ENCODE measurements at regions not wholly inside any gene's neighbourhood (a gene's known extent, or its start where the extent isn't known, plus 50 kb on each side); places are given as distances from the start of the nearest gene placed in this dataset.

DNA sequence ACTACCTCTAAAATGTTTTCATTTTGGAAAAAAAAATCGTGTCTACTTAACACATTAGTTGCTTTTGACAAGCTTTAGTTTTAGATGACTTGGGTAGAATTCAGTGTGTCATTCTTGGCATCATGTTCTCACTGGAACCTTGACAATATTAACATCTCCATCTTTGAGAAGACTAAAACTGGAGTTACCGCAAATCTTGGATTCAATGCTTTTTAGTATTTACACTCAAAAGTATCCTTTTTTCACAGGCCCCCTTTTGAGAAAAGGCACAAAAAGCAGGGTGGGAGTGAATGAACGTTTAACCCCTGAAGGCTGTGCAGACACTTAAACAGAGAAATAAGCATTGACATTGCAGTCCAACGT lies 549.1 kb downstream of the CSNK1G3 start:
- WGBS (ENCODE audit: insufficient coverage): no CpG with 5 or more reads among the region's 4 CpGs
- Mint-ChIP-seq H3K4me3 (no peak overlapping the region), H3K4me1 (peaks cover 21% of the 10 kb centered on the region), H3K36me3 (no peaks in the 10 kb centered on the region), H3K27me3 (ENCODE audit: low read depth in 3 of 3) (peaks cover 0 to 3% (median 3%) of the 10 kb centered on the region in 3 donors), H3K27ac (no peak overlapping the region), H3K9me3 (peaks cover 0 to 6% (median 3%) of the 10 kb centered on the region in 7 donors)
- Histone ChIP-seq H3K4me2 (replicated peaks; ENCODE audit: extremely low read depth, low read length, poor library complexity, severe bottlenecking) (no peak overlapping the region), H3K4me3 (replicated peaks in 1 of 3; ENCODE audit: low read depth in 2 of 3, low read length in 3 of 3) (no peak overlapping the region), H3K27ac (ENCODE audit: low read depth in 1 of 2, low read length in 2 of 2) (no peak overlapping the region), H3K4me1 (ENCODE audit: control insufficient read depth in 1 of 2, insufficient read depth in 2 of 2, low read length in 2 of 2) (peaks cover 16 to 19% of the 10 kb centered on the region in 2 donors), H3K9ac (ENCODE audit: insufficient read depth, low read length, poor library complexity, severe bottlenecking) (no peak overlapping the region), H2AFZ (ENCODE audit: insufficient read depth, low read depth, low read length, poor library complexity, severe bottlenecking) (no peak overlapping the region), H3K36me3 (replicated peaks in 1 of 2; ENCODE audit: control insufficient read depth in 1 of 2, insufficient read depth in 2 of 2, low read length in 2 of 2) (no peaks in the 10 kb centered on the region), H3K27me3 (ENCODE audit: control insufficient read depth in 2 of 2, insufficient read depth in 2 of 2, low read length in 2 of 2) (no peaks in the 10 kb centered on the region), H3K9me3 (replicated peaks in 1 of 2; ENCODE audit: control insufficient read depth in 1 of 2, insufficient read depth in 1 of 2, low read length in 2 of 2) (no peaks in the 10 kb centered on the region), H3K79me2 (ENCODE audit: insufficient read depth, low read length) (no peaks in the 10 kb centered on the region), H4K20me1 (ENCODE audit: insufficient read depth, low read length) (no peaks in the 10 kb centered on the region)
- no peak for DNase-seq
- TF ChIP-seq, protein P1, sequence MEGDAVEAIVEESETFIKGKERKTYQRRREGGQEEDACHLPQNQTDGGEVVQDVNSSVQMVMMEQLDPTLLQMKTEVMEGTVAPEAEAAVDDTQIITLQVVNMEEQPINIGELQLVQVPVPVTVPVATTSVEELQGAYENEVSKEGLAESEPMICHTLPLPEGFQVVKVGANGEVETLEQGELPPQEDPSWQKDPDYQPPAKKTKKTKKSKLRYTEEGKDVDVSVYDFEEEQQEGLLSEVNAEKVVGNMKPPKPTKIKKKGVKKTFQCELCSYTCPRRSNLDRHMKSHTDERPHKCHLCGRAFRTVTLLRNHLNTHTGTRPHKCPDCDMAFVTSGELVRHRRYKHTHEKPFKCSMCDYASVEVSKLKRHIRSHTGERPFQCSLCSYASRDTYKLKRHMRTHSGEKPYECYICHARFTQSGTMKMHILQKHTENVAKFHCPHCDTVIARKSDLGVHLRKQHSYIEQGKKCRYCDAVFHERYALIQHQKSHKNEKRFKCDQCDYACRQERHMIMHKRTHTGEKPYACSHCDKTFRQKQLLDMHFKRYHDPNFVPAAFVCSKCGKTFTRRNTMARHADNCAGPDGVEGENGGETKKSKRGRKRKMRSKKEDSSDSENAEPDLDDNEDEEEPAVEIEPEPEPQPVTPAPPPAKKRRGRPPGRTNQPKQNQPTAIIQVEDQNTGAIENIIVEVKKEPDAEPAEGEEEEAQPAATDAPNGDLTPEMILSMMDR (IDR thresholded peaks at IDR 0.05): no peak
- intact Hi-C loops (cut with micrococcal nuclease): no loop called here

DNA sequence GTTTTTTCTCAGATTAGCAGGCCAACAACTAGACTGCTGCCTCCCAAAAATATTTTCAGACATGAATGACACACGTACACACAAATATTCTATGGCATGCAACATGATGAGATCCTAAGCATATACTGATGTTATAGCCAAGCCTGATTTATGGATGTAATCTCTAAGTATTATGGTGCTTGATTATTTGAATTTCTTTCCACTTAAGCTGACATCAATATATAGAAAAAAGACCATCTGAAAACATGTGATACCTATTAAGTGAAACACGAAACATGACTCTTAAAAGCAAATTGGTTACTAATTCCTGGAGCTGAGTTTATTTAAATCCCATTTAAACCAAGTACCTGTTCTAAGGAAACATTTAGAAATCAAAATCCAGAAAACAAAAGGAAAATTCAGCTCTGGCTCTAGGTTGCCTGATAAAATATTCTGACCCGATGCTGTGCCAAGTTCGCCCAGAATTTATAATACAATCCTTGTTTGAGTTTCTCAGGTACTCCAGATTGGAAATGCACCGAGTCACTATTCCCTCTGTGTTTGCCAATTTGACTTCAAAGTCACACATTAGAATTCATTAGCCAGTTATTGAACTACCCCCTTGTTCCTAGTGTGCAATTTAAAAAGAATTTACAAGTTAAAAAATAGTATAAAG lies 548.6 kb downstream of the CSNK1G3 start:
- WGBS (ENCODE audit: insufficient coverage): 90% methylated on average over 2 of the region's 5 CpGs

More for the DNA sequence above, 548.6 kb downstream of the CSNK1G3 start:
- DNase-seq: no peak
- Histone ChIP-seq H3K27ac (ENCODE audit: low read depth in 1 of 2, low read length in 2 of 2) (no peak overlapping the region), H3K9me3 (replicated peaks in 1 of 2; ENCODE audit: control insufficient read depth in 1 of 2, insufficient read depth in 1 of 2, low read length in 2 of 2) (no peaks in the 10 kb centered on the region), H3K4me3 (replicated peaks in 1 of 3; ENCODE audit: low read depth in 2 of 3, low read length in 3 of 3) (no peak overlapping the region), H3K27me3 (ENCODE audit: control insufficient read depth in 2 of 2, insufficient read depth in 2 of 2, low read length in 2 of 2) (no peaks in the 10 kb centered on the region), H3K9ac (ENCODE audit: insufficient read depth, low read length, poor library complexity, severe bottlenecking) (no peak overlapping the region), H2AFZ (ENCODE audit: insufficient read depth, low read depth, low read length, poor library complexity, severe bottlenecking) (no peak overlapping the region), H3K4me2 (replicated peaks; ENCODE audit: extremely low read depth, low read length, poor library complexity, severe bottlenecking) (no peak overlapping the region), H4K20me1 (ENCODE audit: insufficient read depth, low read length) (no peaks in the 10 kb centered on the region), H3K36me3 (replicated peaks in 1 of 2; ENCODE audit: control insufficient read depth in 1 of 2, insufficient read depth in 2 of 2, low read length in 2 of 2) (no peaks in the 10 kb centered on the region), H3K4me1 (ENCODE audit: control insufficient read depth in 1 of 2, insufficient read depth in 2 of 2, low read length in 2 of 2) (peaks cover 16 to 19% of the 10 kb centered on the region in 2 donors), H3K79me2 (ENCODE audit: insufficient read depth, low read length) (no peaks in the 10 kb centered on the region)
- Mint-ChIP-seq H3K27ac (no peak overlapping the region), H3K4me3 (no peak overlapping the region), H3K36me3 (no peaks in the 10 kb centered on the region), H3K4me1 (peaks cover 21% of the 10 kb centered on the region), H3K9me3 (peaks cover 0 to 7% (median 3%) of the 10 kb centered on the region in 7 donors), H3K27me3 (ENCODE audit: low read depth in 3 of 3) (peaks cover 0 to 3% (median 3%) of the 10 kb centered on the region in 3 donors)
- TF ChIP-seq, protein P1 (IDR thresholded peaks at IDR 0.05): no peak
- intact Hi-C loops (cut with micrococcal nuclease): no loop called here

Data from CD14-positive monocyte (primary cell).